AG04449 (cell line): ENCODE measurements at regions not wholly inside any gene's neighbourhood (a gene's known extent, or its start where the extent isn't known, plus 50 kb on each side); places are given as distances from the start of the nearest gene placed in this dataset.

Experiments used
- CTCF ChIA-PET: fragments of 350-600 bp; formaldehyde crosslinking; extraction: SDS; loops from one replicate; lab custom pipeline; 2021; ENCODE audit warnings: antibody characterized with exemption; lab: Yijun Ruan, JAX
- POLR2A ChIA-PET: fragments of 400-600, 350-600 bp; formaldehyde crosslinking; extraction: SDS; loops from one replicate; lab custom pipeline; 2020; ENCODE audit warnings: antibody characterized with exemption, inconsistent platforms; lab: Yijun Ruan, JAX
- DNase-seq: peaks from one replicate; pipeline ENCODE4 v3.0.0-alpha.2; 2010; ENCODE audit warnings: low read depth, low spot score
- H3K4me3 ChIP-seq: 2 replicates; pipeline ENCODE4 v1.5.1; 2011; ENCODE audit warnings: low read depth, mild to moderate bottlenecking, control low read depth, low read length
- TF ChIP-seq, protein P1 (sequence below): IDR thresholded peaks from one replicate; pipeline ENCODE4 v1.5.1; 2011; ENCODE audit warnings: mild to moderate bottlenecking, moderate library complexity, low read length, control low read depth, inconsistent platforms; ENCODE audit not compliant: insufficient read depth; ENCODE audit errors: missing control alignments

DNA sequence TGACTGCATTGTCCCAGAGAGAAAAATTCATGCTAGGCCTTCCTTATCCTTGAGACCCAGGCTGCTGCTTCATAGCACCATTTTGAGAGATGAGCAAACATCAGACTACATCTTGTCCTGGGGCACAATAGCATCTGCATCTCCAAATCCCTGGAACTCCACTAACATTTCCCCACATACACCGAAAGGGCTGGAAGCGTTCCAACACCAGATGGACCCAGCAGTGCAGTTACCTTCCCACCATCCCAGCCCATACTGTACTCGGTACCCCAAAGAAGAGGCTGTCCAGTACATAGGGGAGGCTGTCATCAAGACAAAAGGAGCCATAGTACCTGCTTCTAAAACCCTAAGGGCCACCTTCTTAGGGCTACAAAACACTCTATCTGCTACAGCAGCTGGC is 547.2 kb upstream of the CHORDC1 start:
- no peak overlapping the region for H3K4me3 ChIP-seq
- POLR2A ChIA-PET, result no interaction called here
- TF ChIP-seq, protein P1, sequence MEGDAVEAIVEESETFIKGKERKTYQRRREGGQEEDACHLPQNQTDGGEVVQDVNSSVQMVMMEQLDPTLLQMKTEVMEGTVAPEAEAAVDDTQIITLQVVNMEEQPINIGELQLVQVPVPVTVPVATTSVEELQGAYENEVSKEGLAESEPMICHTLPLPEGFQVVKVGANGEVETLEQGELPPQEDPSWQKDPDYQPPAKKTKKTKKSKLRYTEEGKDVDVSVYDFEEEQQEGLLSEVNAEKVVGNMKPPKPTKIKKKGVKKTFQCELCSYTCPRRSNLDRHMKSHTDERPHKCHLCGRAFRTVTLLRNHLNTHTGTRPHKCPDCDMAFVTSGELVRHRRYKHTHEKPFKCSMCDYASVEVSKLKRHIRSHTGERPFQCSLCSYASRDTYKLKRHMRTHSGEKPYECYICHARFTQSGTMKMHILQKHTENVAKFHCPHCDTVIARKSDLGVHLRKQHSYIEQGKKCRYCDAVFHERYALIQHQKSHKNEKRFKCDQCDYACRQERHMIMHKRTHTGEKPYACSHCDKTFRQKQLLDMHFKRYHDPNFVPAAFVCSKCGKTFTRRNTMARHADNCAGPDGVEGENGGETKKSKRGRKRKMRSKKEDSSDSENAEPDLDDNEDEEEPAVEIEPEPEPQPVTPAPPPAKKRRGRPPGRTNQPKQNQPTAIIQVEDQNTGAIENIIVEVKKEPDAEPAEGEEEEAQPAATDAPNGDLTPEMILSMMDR, result no peak
- CTCF ChIA-PET, result no interaction called here
- DNase-seq, result no peak

- no peak overlapping the region for H3K4me3 ChIP-seq
- TF ChIP-seq, protein P1, result no peak
- POLR2A ChIA-PET, result no interaction called here
- DNase-seq, result no peak
- CTCF ChIA-PET, result no interaction called here
These were observed 543.3 kb upstream of the CHORDC1 start for GRCh38 chr11:90766121-90766520.

- DNase-seq, result no peak
- TF ChIP-seq, protein P1, result no peak
- CTCF ChIA-PET, result no interaction called here
- no peak overlapping the region for H3K4me3 ChIP-seq
- POLR2A ChIA-PET, result no interaction called here
These were observed 541.8 kb upstream of the CHORDC1 start for GRCh38 chr11:90764691-90765090.

DNA sequence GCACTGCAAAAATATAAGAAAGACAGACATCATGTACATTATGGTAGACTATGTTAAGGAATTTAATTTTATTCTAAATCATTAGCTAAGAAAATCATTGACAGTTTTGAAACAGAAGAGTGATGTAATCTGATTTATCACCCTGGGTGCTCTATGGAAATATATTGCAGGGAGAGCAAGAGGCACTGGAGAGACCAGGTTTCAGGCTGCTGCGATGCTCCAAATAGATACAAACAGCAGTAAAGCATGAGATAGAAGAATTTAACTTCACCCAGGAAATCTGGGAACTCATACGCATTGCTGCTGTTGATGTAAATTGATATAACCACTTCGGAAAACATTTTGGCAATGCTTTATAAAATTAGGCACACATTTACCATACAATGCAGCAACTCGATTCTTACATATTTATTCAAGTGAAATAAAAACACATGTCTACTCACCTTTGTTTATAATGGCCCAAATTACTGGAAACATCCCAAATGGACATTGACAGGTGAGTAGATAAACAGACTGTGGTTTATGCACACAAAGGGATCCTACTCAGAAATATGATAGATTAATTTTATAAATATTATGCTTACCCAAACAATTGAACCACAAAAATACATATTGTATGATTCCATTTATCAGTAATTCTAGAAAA is 535.1 kb upstream of the CHORDC1 start:
- TF ChIP-seq, protein P1, result no peak
- ChIA-PET CTCF (no interaction called here), POLR2A (no interaction called here)
- H3K4me3 ChIP-seq, result no peak overlapping the region
- DNase-seq, result no peak

- TF ChIP-seq, protein P1, result no peak
- no peak for DNase-seq
- no peak overlapping the region for H3K4me3 ChIP-seq
- CTCF ChIA-PET, result no interaction called here
- POLR2A ChIA-PET, result no interaction called here
These were observed 533.8 kb upstream of the CHORDC1 start for GRCh38 chr11:90756617-90757016.

DNA sequence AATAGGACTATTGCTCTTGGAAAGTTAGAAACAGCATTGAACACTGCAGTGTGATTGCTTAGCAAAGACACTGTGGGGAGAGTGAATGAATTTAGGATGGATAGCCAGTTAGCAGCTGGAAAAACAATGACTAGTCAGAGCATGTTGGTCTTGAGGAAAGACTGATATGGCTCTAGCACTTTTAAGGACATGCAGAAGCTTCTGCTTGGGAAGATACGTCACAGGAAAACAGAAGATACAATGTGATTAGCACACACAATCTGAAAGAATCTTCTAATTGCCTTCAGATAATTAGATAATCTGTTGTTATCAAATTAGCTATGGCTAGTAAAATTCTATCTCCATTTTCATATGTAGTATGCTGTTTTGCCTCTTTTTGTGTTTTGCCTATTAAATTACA is 530.7 kb upstream of the CHORDC1 start:
- TF ChIP-seq, protein P1, result no peak
- POLR2A ChIA-PET, result no interaction called here
- CTCF ChIA-PET, result no interaction called here
- H3K4me3 ChIP-seq, result no peak overlapping the region
- no peak for DNase-seq
